Left lung (tissue), 4 donors: ENCODE measurements at regions not wholly inside any gene's neighbourhood (a gene's known extent, or its start where the extent isn't known, plus 50 kb on each side); places are given as distances from the start of the nearest gene placed in this dataset.

Source experiments
- ATAC-seq: fragments of 200-7000 bp; cut with Tn5 transposase; one replicate; pipeline ENCODE4 v1.9.1; 2020; ENCODE audit warnings: moderate library complexity
- DNase-seq, 4 donors: peaks; one replicate each; pipeline ENCODE4 v3.0.0-alpha.2; 2013 to 2020
- H3K27ac ChIP-seq, 2 donors: fragments of 200-600 bp; sonication (generic) in 1 of 2; one replicate each; pipeline versions ENCODE4 v1.5.0 to v1.8.0; 2020 to 2021
- H3K27me3 ChIP-seq, 2 donors: fragments of 200-600 bp; sonication (generic) in 1 of 2; one replicate each; pipeline versions ENCODE4 v1.5.0 to v1.8.0; 2020 to 2021
- H3K36me3 ChIP-seq, 2 donors: fragments of 200-600 bp; sonication (generic) in 1 of 2; one replicate each; pipeline versions ENCODE4 v1.5.0 to v1.8.0; 2020 to 2021
- H3K4me1 ChIP-seq, 2 donors: fragments of 200-600 bp; one replicate each; pipeline ENCODE4 v1.8.0; 2021
- H3K4me3 ChIP-seq, 2 donors: fragments of 200-600 bp; sonication (generic) in 1 of 2; one replicate each; pipeline versions ENCODE4 v1.5.0 to v1.8.0; 2020 to 2021; ENCODE audit warnings: mild to moderate bottlenecking in 1 of 2
- H3K9me3 ChIP-seq, 2 donors: fragments of 200-600 bp; sonication (generic) in 1 of 2; one replicate each; pipeline versions ENCODE4 v1.5.0 to v1.8.0; 2020 to 2021
- CTCF ChIP-seq, 2 donors: fragments of 200-600 bp; sonication (generic) in 1 of 2; IDR thresholded peaks; one replicate each; pipeline versions ENCODE4 v1.5.0 to v1.8.0; 2021; ENCODE audit warnings: antibody characterized with exemption in 2 of 2
- intact Hi-C, 2 donors: fragments of 100-400 bp; cut with DNase I; formaldehyde crosslinking; loops; one replicate each; pipeline versions ENCODE4 v1.11.2 to v1.14.2; 2022
- donor health status: DM: no; HTN: yes; CAD: no.
- donor health status: DM: no; HTN: no; CAD: no.

GRCh38 chr22:27662359-27663301, 138.9 kb downstream of the MN1 start:
- H3K27ac ChIP-seq: no peak overlapping the region
- intact Hi-C loops: no loop called here
- peaks cover 0 to 3% of the 10 kb centered on the region in 2 donors for H3K9me3 ChIP-seq
- H3K4me1 ChIP-seq: peaks cover 0 to 2% of the 10 kb centered on the region in 2 donors
- H3K4me3 ChIP-seq: no peak overlapping the region
- TF ChIP-seq CTCF (IDR thresholded peaks at IDR 0.05): no peak
- no peaks in the 10 kb centered on the region for H3K36me3 ChIP-seq
- ATAC-seq (peak; percentile 27), DNase-seq (no peak)
- no peaks in the 10 kb centered on the region for H3K27me3 ChIP-seq

- no peak overlapping the region for H3K27ac ChIP-seq
- intact Hi-C loops: no loop called here
- no peak for ATAC-seq
- DNase-seq: no peak
- H3K36me3 ChIP-seq: no peaks in the 10 kb centered on the region
- H3K27me3 ChIP-seq: no peaks in the 10 kb centered on the region
- TF ChIP-seq CTCF (IDR thresholded peaks at IDR 0.05): no peak
- H3K9me3 ChIP-seq: peaks cover 0 to 3% of the 10 kb centered on the region in 2 donors
- H3K4me3 ChIP-seq: no peak overlapping the region
- peaks cover 0 to 3% of the 10 kb centered on the region in 2 donors for H3K4me1 ChIP-seq
Measured at GRCh38 chr22:27663812-27664211, 137.7 kb downstream of the MN1 start.

- Histone ChIP-seq H3K27ac (peak overlapping the region in 1 of 2 donors; percentile 1), H3K36me3 (no peaks in the 10 kb centered on the region), H3K4me3 (no peak overlapping the region), H3K4me1 (peaks cover 10 to 11% of the 10 kb centered on the region in 2 donors), H3K27me3 (peaks cover 0 to 18% of the 10 kb centered on the region in 2 donors), H3K9me3 (peaks cover 0 to 3% of the 10 kb centered on the region in 2 donors)
- intact Hi-C loops: no loop called here
- no peak for TF ChIP-seq CTCF (IDR thresholded peaks at IDR 0.05)
- DNase-seq (no peak), ATAC-seq (no peak)
Measured at GRCh38 chr22:27666272-27666997, 135.1 kb downstream of the MN1 start.

GRCh38 chr22:27667121-27667843, 134.3 kb downstream of the MN1 start:
- peaks cover 10 to 11% of the 10 kb centered on the region in 2 donors for H3K4me1 ChIP-seq
- no peak for TF ChIP-seq CTCF (IDR thresholded peaks at IDR 0.05)
- intact Hi-C loops: no loop called here
- H3K36me3 ChIP-seq: no peaks in the 10 kb centered on the region
- DNase-seq (peak in 1 of 4 donors; percentile 55), ATAC-seq (peak; percentile 31)
- no peak overlapping the region for H3K4me3 ChIP-seq
- peak overlapping the region in 1 of 2 donors; percentile 1 for H3K27ac ChIP-seq
- peaks cover 0 to 3% of the 10 kb centered on the region in 2 donors for H3K9me3 ChIP-seq
- peaks cover 0 to 18% of the 10 kb centered on the region in 2 donors for H3K27me3 ChIP-seq
